ENCODE measurements at regions not wholly inside any gene's neighbourhood (a gene's known extent, or its start where the extent isn't known, plus 50 kb on each side); places are given as distances from the start of the nearest gene placed in this dataset.

- H3K4me3 ChIP-seq: no peak overlapping the region
- H3K9me3 ChIP-seq (ENCODE audit: low read depth): no peaks in the 10 kb centered on the region
- no peak overlapping the region for H3K27ac ChIP-seq
- no peak overlapping the region for H3K9ac ChIP-seq
- peaks cover 4% of the 10 kb centered on the region; the same call in 1 of the 2 replicates for H3K4me1 ChIP-seq (ENCODE audit: insufficient read depth)
- no peaks in the 10 kb centered on the region for H3K36me3 ChIP-seq (ENCODE audit: low read depth)
- H3K4me2 ChIP-seq (ENCODE audit: unreplicated experiment): no peak overlapping the region
- no peaks in the 10 kb centered on the region for H3K79me2 ChIP-seq (ENCODE audit: insufficient read depth)
- H3K9me2 ChIP-seq (ENCODE audit: insufficient read depth): no peaks in the 10 kb centered on the region
- no peaks in the 10 kb centered on the region for H4K20me1 ChIP-seq (ENCODE audit: insufficient read depth)
- H2AFZ ChIP-seq: no peak overlapping the region
- in situ Hi-C loops (cut with MboI): no loop called here
- TF ChIP-seq EZH2phosphoT487 (IDR thresholded peaks at IDR 0.05; ENCODE audit: insufficient read depth, low read depth) (no peak), EZH2 (IDR thresholded peaks at IDR 0.05; ENCODE audit: insufficient read depth, poor library complexity, severe bottlenecking) (no peak)
- H3K27me3 ChIP-seq (replicated peaks; ENCODE audit: insufficient read depth): no peaks in the 10 kb centered on the region
- DNase-seq: no peak
- 0 out of 2 replicates have a peak, but pooled peaks cover 8% of the 10 kb centered on the region for H3F3A ChIP-seq (ENCODE audit: insufficient read depth)
Measured at GRCh38 chr20:39188266-39188765, 226.2 kb downstream of the DHX35 start.

DNA sequence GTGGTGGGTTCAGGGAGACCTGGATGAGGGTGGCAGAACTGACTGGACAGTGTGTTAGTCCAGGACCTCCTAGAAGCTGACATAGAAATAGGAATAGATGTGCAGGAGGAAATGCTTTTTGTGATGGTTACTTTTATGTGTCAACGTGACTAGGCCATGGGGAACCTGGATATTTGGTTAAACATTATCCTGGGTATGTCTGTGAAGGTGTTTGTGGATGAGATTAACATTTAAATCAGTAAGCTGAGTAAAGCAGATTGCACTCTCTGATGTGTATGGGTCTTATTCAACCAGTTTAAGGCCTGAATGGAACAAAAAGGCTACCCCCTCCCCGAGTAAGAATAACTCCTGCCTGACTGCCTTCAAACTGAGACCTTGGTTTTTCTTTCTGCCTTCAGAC is 219.3 kb downstream of the DHX35 start:
- WGBS, 2 experiments (ENCODE audit: low coverage in 1 of 2, low lambda C conversion rate in 2 of 2, missing lambda C conversion rate in 2 of 2): 20 to 29% methylated on average over 2 of the region's 2 CpGs
- Histone ChIP-seq H3K27ac (no peak overlapping the region), H3K9ac (no peak overlapping the region), H2AFZ (no peak overlapping the region), H3K9me3 (ENCODE audit: low read depth) (no peaks in the 10 kb centered on the region), H3K27me3 (replicated peaks; ENCODE audit: insufficient read depth) (no peaks in the 10 kb centered on the region), H3K4me1 (ENCODE audit: insufficient read depth) (no peaks in the 10 kb centered on the region), H3K36me3 (ENCODE audit: low read depth) (no peaks in the 10 kb centered on the region), H3K4me2 (ENCODE audit: unreplicated experiment) (no peak overlapping the region), H3K9me2 (ENCODE audit: insufficient read depth) (no peaks in the 10 kb centered on the region), H3F3A (ENCODE audit: insufficient read depth) (no peaks in the 10 kb centered on the region), H3K4me3 (no peak overlapping the region), H3K79me2 (ENCODE audit: insufficient read depth) (no peaks in the 10 kb centered on the region), H4K20me1 (ENCODE audit: insufficient read depth) (no peaks in the 10 kb centered on the region)
- in situ Hi-C loops (cut with MboI): no loop called here
- TF ChIP-seq EZH2 (IDR thresholded peaks at IDR 0.05; ENCODE audit: insufficient read depth, poor library complexity, severe bottlenecking) (no peak), EZH2phosphoT487 (IDR thresholded peaks at IDR 0.05; ENCODE audit: insufficient read depth, low read depth) (no peak)
- no peak for DNase-seq

- TF ChIP-seq EZH2 (IDR thresholded peaks at IDR 0.05; ENCODE audit: insufficient read depth, poor library complexity, severe bottlenecking): no peak
- no peak for TF ChIP-seq EZH2phosphoT487 (IDR thresholded peaks at IDR 0.05; ENCODE audit: insufficient read depth, low read depth)
- no peak overlapping the region for H3K9ac ChIP-seq
Measured at GRCh38 chr20:39176457-39176856, 214.3 kb downstream of the DHX35 start.

GRCh38 chr20:39170896-39171463 is 208.8 kb downstream of the DHX35 start:
- H3K27ac ChIP-seq: no peak overlapping the region
- H3K4me3 ChIP-seq: no peak overlapping the region
- H2AFZ ChIP-seq: no peak overlapping the region
- H3K4me1 ChIP-seq (ENCODE audit: insufficient read depth): no peaks in the 10 kb centered on the region
- H3K9me3 ChIP-seq (ENCODE audit: low read depth): no peaks in the 10 kb centered on the region
- no peaks in the 10 kb centered on the region for H3K36me3 ChIP-seq (ENCODE audit: low read depth)
- no peaks in the 10 kb centered on the region for H3F3A ChIP-seq (ENCODE audit: insufficient read depth)
- 15 to 31% methylated on average over 2 of the region's 2 CpGs for WGBS, 2 experiments (ENCODE audit: low coverage in 1 of 2, low lambda C conversion rate in 2 of 2, missing lambda C conversion rate in 2 of 2)
- no peaks in the 10 kb centered on the region for H3K9me2 ChIP-seq (ENCODE audit: insufficient read depth)
- DNase-seq: no peak
- TF ChIP-seq EZH2 (IDR thresholded peaks at IDR 0.05; ENCODE audit: insufficient read depth, poor library complexity, severe bottlenecking) (no peak), EZH2phosphoT487 (IDR thresholded peaks at IDR 0.05; ENCODE audit: insufficient read depth, low read depth) (no peak)
- H3K27me3 ChIP-seq (replicated peaks; ENCODE audit: insufficient read depth): no peaks in the 10 kb centered on the region
- no peak overlapping the region for H3K4me2 ChIP-seq (ENCODE audit: unreplicated experiment)
- no peaks in the 10 kb centered on the region for H3K79me2 ChIP-seq (ENCODE audit: insufficient read depth)
- H4K20me1 ChIP-seq (ENCODE audit: insufficient read depth): no peaks in the 10 kb centered on the region
- H3K9ac ChIP-seq: no peak overlapping the region
- in situ Hi-C loops (cut with MboI): no loop called here

More at GRCh38 chr20:39176457-39176856, 214.3 kb downstream of the DHX35 start:
- Histone ChIP-seq H3K4me3 (no peak overlapping the region), H3K36me3 (ENCODE audit: low read depth) (no peaks in the 10 kb centered on the region), H2AFZ (no peak overlapping the region), H3K4me1 (ENCODE audit: insufficient read depth) (no peaks in the 10 kb centered on the region), H3K9me2 (ENCODE audit: insufficient read depth) (no peaks in the 10 kb centered on the region), H4K20me1 (ENCODE audit: insufficient read depth) (no peaks in the 10 kb centered on the region), H3K9me3 (ENCODE audit: low read depth) (no peaks in the 10 kb centered on the region), H3K27ac (no peak overlapping the region), H3F3A (ENCODE audit: insufficient read depth) (no peaks in the 10 kb centered on the region), H3K79me2 (ENCODE audit: insufficient read depth) (no peaks in the 10 kb centered on the region), H3K4me2 (ENCODE audit: unreplicated experiment) (no peak overlapping the region), H3K27me3 (replicated peaks; ENCODE audit: insufficient read depth) (no peaks in the 10 kb centered on the region)
- no peak for DNase-seq
- in situ Hi-C loops (cut with MboI): no loop called here
- 27 to 40% methylated on average over 2 of the region's 2 CpGs for WGBS, 2 experiments (ENCODE audit: low coverage in 1 of 2, low lambda C conversion rate in 2 of 2, missing lambda C conversion rate in 2 of 2)

DNA sequence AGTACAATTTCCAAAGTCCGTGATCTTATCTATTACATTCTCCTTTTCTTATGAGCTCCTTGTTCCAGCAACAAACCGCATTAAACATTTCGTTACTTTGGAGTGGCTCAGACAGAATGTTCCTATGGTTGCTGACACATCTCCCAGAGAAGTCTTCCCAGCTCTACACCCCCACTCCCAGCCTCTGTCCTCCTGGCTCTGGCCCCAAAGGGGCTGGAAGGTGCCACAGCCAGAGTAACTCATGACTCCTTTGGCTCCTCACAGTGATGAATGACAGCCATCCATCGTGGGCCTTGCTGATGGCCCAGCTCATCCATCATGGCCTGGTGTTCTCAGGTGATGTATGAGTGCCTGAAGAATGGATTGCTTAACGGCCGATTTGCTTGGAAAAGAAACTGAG is 203.0 kb downstream of the DHX35 start:
- TF ChIP-seq EZH2 (IDR thresholded peaks at IDR 0.05; ENCODE audit: insufficient read depth, poor library complexity, severe bottlenecking) (no peak), EZH2phosphoT487 (IDR thresholded peaks at IDR 0.05; ENCODE audit: insufficient read depth, low read depth) (no peak)
- H3K9me2 ChIP-seq (ENCODE audit: insufficient read depth): no peaks in the 10 kb centered on the region
- H3K36me3 ChIP-seq (ENCODE audit: low read depth): no peaks in the 10 kb centered on the region
- no peaks in the 10 kb centered on the region for H3K27me3 ChIP-seq (replicated peaks; ENCODE audit: insufficient read depth)
- no peaks in the 10 kb centered on the region for H3F3A ChIP-seq (ENCODE audit: insufficient read depth)
- no peak for DNase-seq
- H3K9me3 ChIP-seq (ENCODE audit: low read depth): no peaks in the 10 kb centered on the region
- no peaks in the 10 kb centered on the region for H3K79me2 ChIP-seq (ENCODE audit: insufficient read depth)
- no peaks in the 10 kb centered on the region for H3K4me1 ChIP-seq (ENCODE audit: insufficient read depth)
- 41% methylated on average over 6 of the region's 6 CpGs for WGBS, 2 experiments (ENCODE audit: low coverage in 1 of 2, low lambda C conversion rate in 2 of 2, missing lambda C conversion rate in 2 of 2)
- H3K4me2 ChIP-seq (ENCODE audit: unreplicated experiment): no peak overlapping the region
- H3K9ac ChIP-seq: no peak overlapping the region
- in situ Hi-C loops (cut with MboI): no loop called here
- no peaks in the 10 kb centered on the region for H4K20me1 ChIP-seq (ENCODE audit: insufficient read depth)
- no peak overlapping the region for H3K27ac ChIP-seq
- H2AFZ ChIP-seq: no peak overlapping the region
- H3K4me3 ChIP-seq: no peak overlapping the region
